Hepatic stellate cell (primary cell): ENCODE measurements at regions not wholly inside any gene's neighbourhood (a gene's known extent, or its start where the extent isn't known, plus 50 kb on each side); places are given as distances from the start of the nearest gene placed in this dataset.

ENCODE experiments used
- DNase-seq: peaks from one replicate; pipeline ENCODE4 v3.0.0; 2011; ENCODE audit warnings: low spot score

GRCh38 chr5:5587474-5587873 lies 165.0 kb downstream of the ICE1 start:
- no peak for DNase-seq

GRCh38 chr5:5586721-5587120 lies 164.2 kb downstream of the ICE1 start:
- DNase-seq, result no peak

GRCh38 chr5:5585751-5586341 lies 163.4 kb downstream of the ICE1 start:
- DNase-seq, result no peak

GRCh38 chr5:5584751-5585150 lies 162.3 kb downstream of the ICE1 start:
- DNase-seq, result no peak

- no peak for DNase-seq
Observed at GRCh38 chr5:5584236-5584745, 161.8 kb downstream of the ICE1 start.

GRCh38 chr5:5583832-5584231 lies 161.4 kb downstream of the ICE1 start:
- no peak for DNase-seq

- DNase-seq, result no peak
Observed at GRCh38 chr5:5583023-5583765, 160.7 kb downstream of the ICE1 start.

- DNase-seq, result no peak
Observed at GRCh38 chr5:5581080-5581479, 158.6 kb downstream of the ICE1 start.

GRCh38 chr5:5576744-5577143 lies 154.3 kb downstream of the ICE1 start:
- no peak for DNase-seq

GRCh38 chr5:5575461-5575860 lies 153.0 kb downstream of the ICE1 start:
- DNase-seq, result no peak

- DNase-seq, result no peak
Observed at GRCh38 chr5:5573798-5574380, 151.4 kb downstream of the ICE1 start.

- no peak for DNase-seq
Observed at GRCh38 chr5:5572976-5573797, 150.7 kb downstream of the ICE1 start.

- DNase-seq, result no peak
Observed at GRCh38 chr5:5572010-5572865, 149.8 kb downstream of the ICE1 start.

GRCh38 chr5:5570646-5571045 lies 148.2 kb downstream of the ICE1 start:
- DNase-seq, result no peak

- DNase-seq, result no peak
Observed at GRCh38 chr5:5564898-5565297, 142.4 kb downstream of the ICE1 start.

- DNase-seq, result no peak
Observed at GRCh38 chr5:5560016-5560415, 137.5 kb downstream of the ICE1 start.

GRCh38 chr5:5558638-5559527 lies 136.4 kb downstream of the ICE1 start:
- no peak for DNase-seq

- DNase-seq, result no peak
Observed at GRCh38 chr5:5558102-5558501, 135.6 kb downstream of the ICE1 start.

GRCh38 chr5:5551499-5551898 lies 129.0 kb downstream of the ICE1 start:
- DNase-seq, result no peak

- no peak for DNase-seq
Observed at GRCh38 chr5:5546408-5546807, 123.9 kb downstream of the ICE1 start.
